Gastroesophageal sphincter (tissue), 4 donors: ENCODE measurements at regions not wholly inside any gene's neighbourhood (a gene's known extent, or its start where the extent isn't known, plus 50 kb on each side); places are given as distances from the start of the nearest gene placed in this dataset.

Experiments used
- ATAC-seq: fragments of 150-250 bp; one replicate; pipeline ENCODE4 v1.9.1; 2016; ENCODE audit warnings: mild to moderate bottlenecking, moderate library complexity
- H3K27ac ChIP-seq, 4 donors: fragments of 200-600 bp; sonication (generic) in 3 of 4; 1 replicate in 3 of 4; 2 replicates in 1 of 4; pipeline ENCODE4 v1.5.1; 2016 to 2019
- H3K27me3 ChIP-seq: fragments of 200-600 bp; sonication (generic); one replicate; pipeline ENCODE4 v1.5.1; 2019
- H3K36me3 ChIP-seq, 2 donors: fragments of 200-600 bp; sonication (generic); one replicate each; pipeline ENCODE4 v1.5.1; 2019; ENCODE audit warnings: control low read depth in 1 of 2
- H3K4me1 ChIP-seq, 3 donors: fragments of 200-600 bp; sonication (generic); 1 replicate in 2 of 3; 2 replicates in 1 of 3; pipeline ENCODE4 v1.5.1; 2016 to 2019; ENCODE audit warnings: control low read depth in 2 of 3
- H3K4me3 ChIP-seq, 2 donors: fragments of 200-600 bp; sonication (generic); one replicate each; pipeline ENCODE4 v1.5.1; 2019; ENCODE audit warnings: mild to moderate bottlenecking in 1 of 2, moderate library complexity in 1 of 2
- H3K9me3 ChIP-seq, 3 donors: fragments of 200-600 bp; sonication (generic); one replicate each; pipeline ENCODE4 v1.5.1; 2017 to 2019; ENCODE audit warnings: control low read depth in 2 of 3
- CTCF ChIP-seq, 4 experiments: fragments of 200-600 bp in 2 of 4; fragments of 450-650 bp in 2 of 4; sonication (generic) in 1 of 4; IDR thresholded peaks; one replicate each; pipeline ENCODE4 v1.5.1; 2017 to 2019; ENCODE audit warnings: antibody characterized with exemption in 4 of 4, mild to moderate bottlenecking in 2 of 4, moderate library complexity in 2 of 4
- EP300 ChIP-seq: sonication (generic); formaldehyde crosslinking; IDR thresholded peaks from one replicate; pipeline ENCODE4 v1.6.1; 2017; ENCODE audit warnings: antibody characterized with exemption, mild to moderate bottlenecking
- POLR2A ChIP-seq, 2 donors: fragments of 450-650 bp; IDR thresholded peaks; one replicate each; pipeline ENCODE4 v1.6.1; 2017; ENCODE audit warnings: antibody characterized with exemption in 2 of 2, mild to moderate bottlenecking in 2 of 2, moderate library complexity in 1 of 2
- POLR2AphosphoS5 ChIP-seq: sonication (generic); formaldehyde crosslinking; IDR thresholded peaks from one replicate; pipeline ENCODE4 v1.6.1; 2017; ENCODE audit warnings: antibody characterized with exemption
- WGBS, 2 donors: methylation state at CpG; one replicate each; pipeline ENCODE4 v1.1.5; 2018; ENCODE audit warnings: low coverage in 1 of 2; 5-methylcytosine and 5-hydroxymethylcytosine counted together

DNA sequence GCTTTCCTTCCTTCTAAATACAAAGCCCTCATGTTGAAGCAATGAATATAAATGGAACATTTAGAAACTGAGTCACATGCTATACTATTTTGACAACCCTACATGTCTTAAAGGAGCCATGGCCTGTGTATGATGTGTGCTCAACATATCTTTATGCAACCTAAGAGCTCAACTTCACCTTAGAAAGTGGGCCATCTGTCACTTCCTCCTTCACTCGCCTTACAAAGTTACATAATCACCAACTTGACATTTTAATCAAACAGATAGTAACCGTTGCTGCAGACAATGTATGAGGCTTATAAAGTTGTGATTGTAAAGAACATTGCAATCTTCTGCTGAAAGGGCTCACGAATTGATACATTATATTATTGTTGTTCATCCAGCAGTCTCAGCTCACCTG, 163.6 kb downstream of the SERPINI1 start:
- Histone ChIP-seq H3K27ac (no peak overlapping the region), H3K27me3 (no peaks in the 10 kb centered on the region), H3K4me3 (no peak overlapping the region), H3K36me3 (no peaks in the 10 kb centered on the region), H3K9me3 (no peaks in the 10 kb centered on the region), H3K4me1 (no peaks in the 10 kb centered on the region)
- 65 to 70% methylated on average over 3 of the region's 3 CpGs for WGBS, 2 donors
- TF ChIP-seq POLR2A (IDR thresholded peaks at IDR 0.05) (no peak), POLR2AphosphoS5 (no peak), CTCF (IDR thresholded peaks at IDR 0.05) (no peak), EP300 (no peak)
- no peak for ATAC-seq

GRCh38 chr3:167898091-167898490, 162.6 kb downstream of the SERPINI1 start:
- H3K4me3 ChIP-seq: no peak overlapping the region
- H3K9me3 ChIP-seq: no peaks in the 10 kb centered on the region
- TF ChIP-seq POLR2AphosphoS5 (no peak), POLR2A (IDR thresholded peaks at IDR 0.05) (no peak), CTCF (IDR thresholded peaks at IDR 0.05) (no peak), EP300 (no peak)
- no peaks in the 10 kb centered on the region for H3K27me3 ChIP-seq
- no peaks in the 10 kb centered on the region for H3K4me1 ChIP-seq
- ATAC-seq: no peak
- no peak overlapping the region for H3K27ac ChIP-seq
- no peaks in the 10 kb centered on the region for H3K36me3 ChIP-seq

- Histone ChIP-seq H3K36me3 (no peaks in the 10 kb centered on the region), H3K4me1 (no peaks in the 10 kb centered on the region), H3K27me3 (no peaks in the 10 kb centered on the region), H3K27ac (no peak overlapping the region), H3K9me3 (no peaks in the 10 kb centered on the region), H3K4me3 (no peak overlapping the region)
- TF ChIP-seq EP300: no peak
- no peak for TF ChIP-seq CTCF (IDR thresholded peaks at IDR 0.05)
- no peak for TF ChIP-seq POLR2AphosphoS5
- TF ChIP-seq POLR2A (IDR thresholded peaks at IDR 0.05): no peak
- 59 to 69% methylated on average over 4 of the region's 4 CpGs for WGBS, 2 donors
- ATAC-seq: no peak
These were observed 160.2 kb downstream of the SERPINI1 start for GRCh38 chr3:167895684-167896083.

DNA sequence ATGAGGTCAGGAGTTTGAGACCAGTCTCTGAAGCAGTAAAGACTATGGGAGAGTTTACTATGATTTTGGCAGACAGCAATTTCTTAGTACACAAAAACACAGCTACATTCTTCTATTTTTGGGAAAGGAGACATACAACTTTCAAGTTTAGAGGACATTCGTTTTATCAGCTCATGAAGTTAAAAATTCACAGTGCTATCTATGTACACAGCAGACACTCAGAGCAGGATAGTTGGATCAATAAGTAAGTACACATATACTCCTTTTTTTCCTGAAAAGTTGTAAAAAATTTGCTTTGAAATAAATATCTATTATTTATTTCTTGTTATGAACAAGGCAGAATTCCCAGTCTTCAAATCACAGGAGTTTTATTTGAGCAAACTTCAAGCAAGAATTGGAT, 159.7 kb downstream of the SERPINI1 start:
- no peaks in the 10 kb centered on the region for H3K9me3 ChIP-seq
- H3K27me3 ChIP-seq: no peaks in the 10 kb centered on the region
- H3K4me1 ChIP-seq: no peaks in the 10 kb centered on the region
- H3K4me3 ChIP-seq: no peak overlapping the region
- H3K36me3 ChIP-seq: no peaks in the 10 kb centered on the region
- 82 to 83% methylated on average over 1 of the region's 1 CpG for WGBS, 2 donors
- no peak for TF ChIP-seq EP300
- TF ChIP-seq CTCF (IDR thresholded peaks at IDR 0.05): no peak
- TF ChIP-seq POLR2AphosphoS5: no peak
- TF ChIP-seq POLR2A (IDR thresholded peaks at IDR 0.05): no peak
- ATAC-seq: no peak
- no peak overlapping the region for H3K27ac ChIP-seq

- no peaks in the 10 kb centered on the region for H3K36me3 ChIP-seq
- 55 to 92% methylated on average over 4 of the region's 4 CpGs for WGBS, 2 donors
- no peak for ATAC-seq
- H3K4me3 ChIP-seq: no peak overlapping the region
- H3K27me3 ChIP-seq: no peaks in the 10 kb centered on the region
- TF ChIP-seq POLR2AphosphoS5 (no peak), EP300 (no peak)
- no peak overlapping the region for H3K27ac ChIP-seq
- no peaks in the 10 kb centered on the region for H3K4me1 ChIP-seq
- no peaks in the 10 kb centered on the region for H3K9me3 ChIP-seq
These were observed 156.7 kb downstream of the SERPINI1 start for GRCh38 chr3:167892205-167892604.

DNA sequence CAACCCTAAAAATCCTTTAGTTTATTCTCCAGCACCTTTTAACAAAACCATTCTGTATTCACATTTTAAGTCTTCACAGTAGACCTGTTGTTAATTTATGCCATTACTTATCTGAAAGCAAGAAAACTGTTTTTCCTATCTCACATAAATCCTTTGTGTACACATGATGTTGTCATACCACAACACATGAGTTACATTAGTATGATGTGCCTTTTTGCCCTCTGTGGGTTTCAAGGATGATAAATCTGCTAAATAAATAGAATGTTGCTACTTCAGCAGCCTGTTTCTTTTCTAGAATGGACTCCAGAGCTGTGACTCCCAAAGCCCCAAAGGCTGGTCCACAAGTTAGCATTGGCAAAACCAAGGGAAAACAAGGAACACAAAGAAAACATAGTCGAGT, 151.6 kb downstream of the SERPINI1 start:
- no peaks in the 10 kb centered on the region for H3K27me3 ChIP-seq
- peaks cover 0 to under 1% (median 0%) of the 10 kb centered on the region in 3 donors for H3K4me1 ChIP-seq
- H3K4me3 ChIP-seq: no peak overlapping the region
- H3K36me3 ChIP-seq: no peaks in the 10 kb centered on the region
- H3K9me3 ChIP-seq: no peaks in the 10 kb centered on the region
- no peak overlapping the region for H3K27ac ChIP-seq
- TF ChIP-seq POLR2AphosphoS5 (no peak), CTCF (IDR thresholded peaks at IDR 0.05) (no peak), POLR2A (IDR thresholded peaks at IDR 0.05) (no peak), EP300 (no peak)
- WGBS, 2 donors: 63 to 70% methylated on average over 1 of the region's 1 CpG
- no peak for ATAC-seq
